ENCODE measurements at regions not wholly inside any gene's neighbourhood (a gene's known extent, or its start where the extent isn't known, plus 50 kb on each side); places are given as distances from the start of the nearest gene placed in this dataset.
A peak's percentile ranks its signal among the peaks of the same experiment; 100 is the strongest.
"Not testable (repeated sequence)": the region's sequence is repeated elsewhere in the genome, so short reads cannot be mapped to it uniquely, and the experiment has no call there.

DNA sequence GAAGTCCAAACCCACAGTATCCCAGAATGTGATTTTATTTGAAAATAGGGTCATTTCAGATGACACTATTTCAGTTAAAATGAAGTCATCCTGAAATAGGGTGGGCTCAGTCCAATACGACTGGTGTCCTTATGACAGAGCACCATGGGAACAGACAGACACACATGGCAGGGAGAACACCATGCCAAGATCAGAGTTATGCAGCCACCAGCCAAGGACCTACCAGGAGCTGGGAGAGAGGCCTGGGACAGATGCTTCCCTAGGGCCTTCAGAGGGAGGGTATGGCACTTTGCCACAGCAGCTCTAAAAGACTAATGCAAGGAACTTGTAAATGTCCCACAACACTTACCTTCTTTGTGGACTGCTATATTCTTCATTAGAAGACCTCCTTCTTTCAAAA is 226.5 kb downstream of the NEBL start:
- Histone ChIP-seq H3K4me1 (ENCODE audit: control insufficient read depth in 2 of 2, insufficient read depth in 2 of 2, low read length in 2 of 2) (no peaks in the 10 kb centered on the region), H3K27me3 (ENCODE audit: control insufficient read depth in 2 of 2, insufficient read depth in 1 of 2, low read length in 1 of 2) (no peaks in the 10 kb centered on the region), H3K36me3 (ENCODE audit: control insufficient read depth in 2 of 2, insufficient read depth in 2 of 2, low read length in 1 of 2) (no peaks in the 10 kb centered on the region), H3K4me3 (ENCODE audit: low read length in 2 of 2) (no peak overlapping the region), H3K27ac (ENCODE audit: low read depth in 1 of 2, low read length in 1 of 2) (no peak overlapping the region), H3K9me3 (ENCODE audit: control insufficient read depth in 2 of 2, insufficient read depth in 1 of 2, low read length in 1 of 2) (peaks cover 0 to 4% of the 10 kb centered on the region in 2 donors)
- 99% methylated on average over 1 of the region's 1 CpG for WGBS
- no peak for DNase-seq (ENCODE audit: low read depth in 6 of 9, low spot score in 9 of 9)

DNA sequence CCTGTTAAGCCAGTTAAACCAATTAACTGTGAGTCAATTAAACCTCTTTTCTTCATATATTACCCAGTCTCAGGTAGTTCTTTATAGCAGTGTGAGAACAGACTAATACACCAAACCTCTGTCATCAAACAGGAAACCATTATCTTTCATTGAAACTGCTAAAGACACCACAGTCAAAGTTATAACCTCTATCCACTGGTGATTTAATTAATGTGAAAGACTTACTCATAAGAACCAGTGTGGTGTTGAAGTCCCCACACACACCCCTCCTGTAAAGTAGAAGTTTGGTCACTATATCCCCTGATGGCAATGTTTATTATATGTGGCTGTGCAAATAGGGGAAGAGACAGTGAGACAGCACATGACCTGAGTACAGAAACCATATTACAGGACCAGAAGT is 228.1 kb downstream of the NEBL start:
- no peaks in the 10 kb centered on the region for H3K4me1 ChIP-seq (ENCODE audit: control insufficient read depth in 2 of 2, insufficient read depth in 2 of 2, low read length in 2 of 2)
- DNase-seq (ENCODE audit: low read depth in 6 of 9, low spot score in 9 of 9), result no peak
- no peaks in the 10 kb centered on the region for H3K36me3 ChIP-seq (ENCODE audit: control insufficient read depth in 2 of 2, insufficient read depth in 2 of 2, low read length in 1 of 2)
- no peak overlapping the region for H3K27ac ChIP-seq (ENCODE audit: low read depth in 1 of 2, low read length in 1 of 2)
- no peaks in the 10 kb centered on the region for H3K27me3 ChIP-seq (ENCODE audit: control insufficient read depth in 2 of 2, insufficient read depth in 1 of 2, low read length in 1 of 2)
- no peak overlapping the region for H3K4me3 ChIP-seq (ENCODE audit: low read length in 2 of 2)
- H3K9me3 ChIP-seq (ENCODE audit: control insufficient read depth in 2 of 2, insufficient read depth in 1 of 2, low read length in 1 of 2), result peaks cover 0 to 7% of the 10 kb centered on the region in 2 donors

- Histone ChIP-seq H3K9me3 (ENCODE audit: control insufficient read depth in 2 of 2, insufficient read depth in 1 of 2, low read length in 1 of 2) (peaks cover 0 to 5% of the 10 kb centered on the region in 2 donors), H3K27ac (ENCODE audit: low read depth in 1 of 2, low read length in 1 of 2) (no peak overlapping the region), H3K4me1 (ENCODE audit: control insufficient read depth in 2 of 2, insufficient read depth in 2 of 2, low read length in 2 of 2) (no peaks in the 10 kb centered on the region), H3K36me3 (ENCODE audit: control insufficient read depth in 2 of 2, insufficient read depth in 2 of 2, low read length in 1 of 2) (no peaks in the 10 kb centered on the region), H3K27me3 (ENCODE audit: control insufficient read depth in 2 of 2, insufficient read depth in 1 of 2, low read length in 1 of 2) (no peaks in the 10 kb centered on the region), H3K4me3 (ENCODE audit: low read length in 2 of 2) (no peak overlapping the region)
- DNase-seq (ENCODE audit: low read depth in 6 of 9, low spot score in 9 of 9), result no peak
- 95% methylated on average over 3 of the region's 3 CpGs for WGBS
These were observed 234.4 kb downstream of the NEBL start for GRCh38 chr10:20662742-20663141.

- WGBS, result 88% methylated on average over 2 of the region's 2 CpGs
- DNase-seq (ENCODE audit: low read depth in 6 of 9, low spot score in 9 of 9), result no peak
These were observed 237.9 kb downstream of the NEBL start for GRCh38 chr10:20659225-20659624.

DNA sequence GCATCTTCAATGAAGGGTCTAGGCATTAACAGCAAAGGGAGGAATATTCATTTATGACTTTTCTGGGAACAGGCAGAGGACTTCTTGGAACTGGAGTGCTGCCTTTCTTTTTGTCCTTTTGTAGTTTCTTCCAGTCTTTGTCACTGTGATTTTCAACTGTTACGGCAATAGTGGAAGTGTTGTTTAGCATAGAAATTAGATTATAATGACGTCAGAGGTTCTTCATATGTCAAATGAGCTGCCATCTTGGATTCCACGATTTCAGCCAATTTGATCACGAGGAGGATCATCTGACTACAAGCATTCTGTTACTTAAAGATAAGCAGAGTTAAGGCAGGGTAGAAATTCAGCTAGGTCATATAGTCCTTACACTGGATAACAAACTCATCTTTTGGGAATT is 239.0 kb downstream of the NEBL start:
- 92% methylated on average over 4 of the region's 4 CpGs for WGBS
- DNase-seq (ENCODE audit: low read depth in 6 of 9, low spot score in 9 of 9), result no peak
- Histone ChIP-seq H3K4me1 (ENCODE audit: control insufficient read depth in 2 of 2, insufficient read depth in 2 of 2, low read length in 2 of 2) (no peaks in the 10 kb centered on the region), H3K27me3 (ENCODE audit: control insufficient read depth in 2 of 2, insufficient read depth in 1 of 2, low read length in 1 of 2) (no peaks in the 10 kb centered on the region), H3K4me3 (ENCODE audit: low read length in 2 of 2) (no peak overlapping the region), H3K9me3 (ENCODE audit: control insufficient read depth in 2 of 2, insufficient read depth in 1 of 2, low read length in 1 of 2) (no peaks in the 10 kb centered on the region), H3K36me3 (ENCODE audit: control insufficient read depth in 2 of 2, insufficient read depth in 2 of 2, low read length in 1 of 2) (no peaks in the 10 kb centered on the region), H3K27ac (ENCODE audit: low read depth in 1 of 2, low read length in 1 of 2) (no peak overlapping the region)

More at GRCh38 chr10:20659225-20659624, 237.9 kb downstream of the NEBL start:
- Histone ChIP-seq H3K4me3 (ENCODE audit: low read length in 2 of 2) (no peak overlapping the region), H3K27me3 (ENCODE audit: control insufficient read depth in 2 of 2, insufficient read depth in 1 of 2, low read length in 1 of 2) (no peaks in the 10 kb centered on the region), H3K4me1 (ENCODE audit: control insufficient read depth in 2 of 2, insufficient read depth in 2 of 2, low read length in 2 of 2) (no peaks in the 10 kb centered on the region), H3K36me3 (ENCODE audit: control insufficient read depth in 2 of 2, insufficient read depth in 2 of 2, low read length in 1 of 2) (no peaks in the 10 kb centered on the region), H3K27ac (ENCODE audit: low read depth in 1 of 2, low read length in 1 of 2) (no peak overlapping the region), H3K9me3 (ENCODE audit: control insufficient read depth in 2 of 2, insufficient read depth in 1 of 2, low read length in 1 of 2) (no peaks in the 10 kb centered on the region)

DNA sequence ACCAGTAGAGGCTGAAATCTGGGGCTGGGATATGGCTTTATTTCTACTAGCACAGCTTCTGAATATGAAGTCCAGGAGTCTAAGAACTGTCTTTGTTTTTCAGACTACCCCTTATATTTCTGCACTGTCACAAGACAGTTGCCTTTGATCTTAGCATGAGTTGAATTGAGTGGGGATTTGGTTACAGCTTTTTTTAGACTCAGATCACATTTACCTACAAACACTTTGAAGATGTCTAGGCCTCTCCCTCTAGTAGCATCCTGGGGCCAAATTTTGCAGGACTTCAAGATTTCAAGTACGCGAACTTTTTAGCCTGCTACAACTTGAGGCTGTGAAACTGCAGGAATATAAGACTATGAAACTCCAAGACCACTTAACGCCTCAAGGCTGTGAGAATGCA is 240.2 kb downstream of the NEBL start:
- Histone ChIP-seq H3K9me3 (ENCODE audit: control insufficient read depth in 2 of 2, insufficient read depth in 1 of 2, low read length in 1 of 2) (no peaks in the 10 kb centered on the region), H3K36me3 (ENCODE audit: control insufficient read depth in 2 of 2, insufficient read depth in 2 of 2, low read length in 1 of 2) (no peaks in the 10 kb centered on the region), H3K4me3 (ENCODE audit: low read length in 2 of 2) (no peak overlapping the region), H3K27ac (ENCODE audit: low read depth in 1 of 2, low read length in 1 of 2) (no peak overlapping the region), H3K27me3 (ENCODE audit: control insufficient read depth in 2 of 2, insufficient read depth in 1 of 2, low read length in 1 of 2) (no peaks in the 10 kb centered on the region), H3K4me1 (ENCODE audit: control insufficient read depth in 2 of 2, insufficient read depth in 2 of 2, low read length in 2 of 2) (no peaks in the 10 kb centered on the region)
- DNase-seq (ENCODE audit: low read depth in 6 of 9, low spot score in 9 of 9), result peak in 1 of 9 donors; percentile 7
- 92% methylated on average over 3 of the region's 3 CpGs for WGBS

- not testable (repeated sequence) for DNase-seq (ENCODE audit: low read depth in 6 of 9, low spot score in 9 of 9); H3K4me1 ChIP-seq (ENCODE audit: control insufficient read depth in 2 of 2, insufficient read depth in 2 of 2, low read length in 2 of 2); H3K27me3 ChIP-seq (ENCODE audit: control insufficient read depth in 2 of 2, insufficient read depth in 1 of 2, low read length in 1 of 2); H3K36me3 ChIP-seq (ENCODE audit: control insufficient read depth in 2 of 2, insufficient read depth in 2 of 2, low read length in 1 of 2); H3K9me3 ChIP-seq (ENCODE audit: control insufficient read depth in 2 of 2, insufficient read depth in 1 of 2, low read length in 1 of 2); H3K27ac ChIP-seq (ENCODE audit: low read depth in 1 of 2, low read length in 1 of 2); H3K4me3 ChIP-seq (ENCODE audit: low read length in 2 of 2)
- WGBS, result 92% methylated on average over 5 of the region's 5 CpGs
These were observed 244.7 kb downstream of the NEBL start for GRCh38 chr10:20652424-20652823.

DNA sequence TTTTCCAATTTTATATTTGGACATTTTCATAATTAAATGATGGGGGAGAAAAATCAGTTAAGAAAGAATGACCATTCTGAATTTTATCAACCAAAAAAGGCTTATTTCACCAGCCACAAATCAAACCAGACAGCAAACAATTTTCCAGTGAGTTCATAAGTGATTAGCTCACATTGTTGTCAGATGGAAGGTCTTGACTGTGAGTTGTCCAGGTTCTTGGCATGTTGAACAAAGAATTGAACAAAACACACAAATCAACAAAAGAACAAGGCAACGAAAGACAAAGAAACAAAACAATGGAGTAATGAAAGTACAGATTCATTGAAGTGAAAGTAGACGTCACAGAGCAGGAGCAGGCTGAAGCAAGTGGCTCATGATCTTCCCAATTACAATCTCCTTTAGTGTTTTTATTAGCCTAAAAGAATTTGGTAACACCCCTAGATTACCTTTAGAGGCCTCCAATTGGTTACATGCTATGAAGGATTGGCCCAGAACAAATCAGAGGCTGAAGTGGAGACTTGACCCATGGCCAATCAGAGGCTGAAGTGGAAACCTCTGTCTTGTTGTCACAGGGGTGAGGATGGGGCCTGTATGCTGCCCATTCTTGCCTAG is 248.7 kb downstream of the NEBL start:
- Histone ChIP-seq H3K27me3 (ENCODE audit: control insufficient read depth in 2 of 2, insufficient read depth in 1 of 2, low read length in 1 of 2) (no peaks in the 10 kb centered on the region), H3K36me3 (ENCODE audit: control insufficient read depth in 2 of 2, insufficient read depth in 2 of 2, low read length in 1 of 2) (no peaks in the 10 kb centered on the region), H3K4me3 (ENCODE audit: low read length in 2 of 2) (no peak overlapping the region), H3K27ac (ENCODE audit: low read depth in 1 of 2, low read length in 1 of 2) (no peak overlapping the region), H3K9me3 (ENCODE audit: control insufficient read depth in 2 of 2, insufficient read depth in 1 of 2, low read length in 1 of 2) (no peaks in the 10 kb centered on the region), H3K4me1 (ENCODE audit: control insufficient read depth in 2 of 2, insufficient read depth in 2 of 2, low read length in 2 of 2) (no peaks in the 10 kb centered on the region)
- no peak for DNase-seq (ENCODE audit: low read depth in 6 of 9, low spot score in 9 of 9)
- 93% methylated on average over 2 of the region's 2 CpGs for WGBS

DNA sequence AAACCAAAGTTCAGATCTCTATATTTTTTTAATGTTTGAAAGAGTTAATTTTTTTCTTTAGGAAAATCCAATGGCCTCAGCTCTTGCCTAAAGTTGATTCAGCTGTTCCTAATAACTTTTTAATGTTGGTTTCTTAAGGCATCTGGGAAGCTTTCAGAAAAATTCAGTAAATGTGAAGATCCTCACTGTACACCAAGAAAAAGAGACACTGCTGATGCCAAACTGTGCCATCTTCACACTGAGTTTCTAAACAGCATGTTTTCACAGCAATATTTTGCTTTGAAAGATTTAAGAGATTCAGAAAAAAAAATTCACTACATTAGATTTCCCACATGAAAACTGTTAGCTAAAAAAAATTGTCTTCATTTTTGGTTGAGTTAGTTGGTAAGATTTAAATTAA is 249.4 kb downstream of the NEBL start:
- Histone ChIP-seq H3K27me3 (ENCODE audit: control insufficient read depth in 2 of 2, insufficient read depth in 1 of 2, low read length in 1 of 2) (no peaks in the 10 kb centered on the region), H3K27ac (ENCODE audit: low read depth in 1 of 2, low read length in 1 of 2) (no peak overlapping the region), H3K36me3 (ENCODE audit: control insufficient read depth in 2 of 2, insufficient read depth in 2 of 2, low read length in 1 of 2) (no peaks in the 10 kb centered on the region), H3K4me3 (ENCODE audit: low read length in 2 of 2) (no peak overlapping the region), H3K4me1 (ENCODE audit: control insufficient read depth in 2 of 2, insufficient read depth in 2 of 2, low read length in 2 of 2) (no peaks in the 10 kb centered on the region), H3K9me3 (ENCODE audit: control insufficient read depth in 2 of 2, insufficient read depth in 1 of 2, low read length in 1 of 2) (no peaks in the 10 kb centered on the region)
- no peak for DNase-seq (ENCODE audit: low read depth in 6 of 9, low spot score in 9 of 9)

DNA sequence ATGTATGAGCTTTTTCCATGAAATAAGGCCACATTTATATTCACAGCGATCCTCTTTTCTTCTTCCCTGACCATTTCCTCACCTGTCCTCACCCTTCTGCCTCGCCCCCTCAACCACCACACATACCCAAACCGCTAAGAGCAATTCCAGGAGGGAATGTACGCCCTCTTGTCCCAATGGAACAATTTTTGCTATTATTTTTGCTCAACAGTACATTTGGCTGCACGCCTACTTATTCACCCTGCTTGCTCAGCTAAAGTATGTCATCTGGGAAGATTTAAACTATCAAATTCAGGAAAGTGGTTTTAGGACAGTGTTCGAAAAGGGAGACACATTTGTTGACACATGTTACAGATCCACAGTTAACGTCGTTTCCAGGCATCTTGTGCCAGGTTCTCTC is 252.7 kb downstream of the NEBL start:
- Histone ChIP-seq H3K27ac (ENCODE audit: low read depth in 1 of 2, low read length in 1 of 2) (no peak overlapping the region), H3K27me3 (ENCODE audit: control insufficient read depth in 2 of 2, insufficient read depth in 1 of 2, low read length in 1 of 2) (no peaks in the 10 kb centered on the region), H3K4me3 (ENCODE audit: low read length in 2 of 2) (no peak overlapping the region), H3K9me3 (ENCODE audit: control insufficient read depth in 2 of 2, insufficient read depth in 1 of 2, low read length in 1 of 2) (no peaks in the 10 kb centered on the region), H3K36me3 (ENCODE audit: control insufficient read depth in 2 of 2, insufficient read depth in 2 of 2, low read length in 1 of 2) (no peaks in the 10 kb centered on the region), H3K4me1 (ENCODE audit: control insufficient read depth in 2 of 2, insufficient read depth in 2 of 2, low read length in 2 of 2) (no peaks in the 10 kb centered on the region)
- no peak for DNase-seq (ENCODE audit: low read depth in 6 of 9, low spot score in 9 of 9)
- 82% methylated on average over 8 of the region's 8 CpGs for whole genome bisulfite sequencing

All from thymus (tissue), 11 donors.